ENCODE measurements at regions not wholly inside any gene's neighbourhood (a gene's known extent, or its start where the extent isn't known, plus 50 kb on each side); places are given as distances from the start of the nearest gene placed in this dataset.
A peak's percentile ranks its signal among the peaks of the same experiment; 100 is the strongest.

- Mint-ChIP-seq H3K27ac (no peak overlapping the region), H3K4me1 (no peaks in the 10 kb centered on the region), H3K4me3 (no peak overlapping the region), H3K9me3 (no peaks in the 10 kb centered on the region), H3K27me3 (ENCODE audit: low read depth) (no peaks in the 10 kb centered on the region; the same call in 1 of the 2 replicates), H3K36me3 (no peaks in the 10 kb centered on the region)
- TF ChIP-seq ZNF512 (CRISPR knock-in tag; IDR thresholded peaks at IDR 0.05; ENCODE audit: borderline replicate concordance) (no peak), ZNF121 (CRISPR knock-in tag; IDR thresholded peaks at IDR 0.05) (peak; percentile 34; the same call in 1 of the 2 replicates)
- peak; percentile 89 for ATAC-seq
- DNase-seq (ENCODE audit: low spot score) = peak; percentile 17
- ChIA-PET CTCF (interaction anchor here (1.0 to 1.7 kb wide), 3 partner anchors 13 to 48 kb away, joined by 3 to 5 read pairs (median 5); no protein-coding TSS in a partner anchor), POLR2A (interaction anchor here (0.9 kb wide), 1 partner anchor 15 kb away, joined by 3 read pairs; no protein-coding TSS in a partner anchor)
Observed at GRCh38 chr2:118269408-118270051, 181.3 kb downstream of the INSIG2 start.

- ChIA-PET CTCF (no interaction called here), POLR2A (no interaction called here)
- Mint-ChIP-seq H3K27me3 (ENCODE audit: low read depth) (no peaks in the 10 kb centered on the region; the same call in 1 of the 2 replicates), H3K27ac (no peak overlapping the region), H3K9me3 (no peaks in the 10 kb centered on the region), H3K4me1 (no peaks in the 10 kb centered on the region), H3K4me3 (no peak overlapping the region), H3K36me3 (no peaks in the 10 kb centered on the region)
- DNase-seq (ENCODE audit: low spot score) (no peak), ATAC-seq (no peak)
- no peak for TF ChIP-seq MXD4 (CRISPR knock-in tag; IDR thresholded peaks at IDR 0.05; ENCODE audit: borderline replicate concordance)
- no peak for TF ChIP-seq NFATC4 (CRISPR knock-in tag; IDR thresholded peaks at IDR 0.05)
- no peak for TF ChIP-seq MYBL2 (CRISPR knock-in tag; IDR thresholded peaks at IDR 0.05)
- TF ChIP-seq KAT7 (CRISPR knock-in tag; IDR thresholded peaks at IDR 0.05; ENCODE audit: borderline replicate concordance) = no peak
- TF ChIP-seq E2F1 (CRISPR knock-in tag; IDR thresholded peaks at IDR 0.05) = no peak
- no peak for TF ChIP-seq IRF1 (CRISPR knock-in tag; IDR thresholded peaks at IDR 0.05)
- no peak for TF ChIP-seq ELF4 (CRISPR knock-in tag; IDR thresholded peaks at IDR 0.05; ENCODE audit: low read depth)
- no peak for TF ChIP-seq FOXK1 (CRISPR knock-in tag; IDR thresholded peaks at IDR 0.05)
- no peak for TF ChIP-seq MLX (CRISPR knock-in tag; IDR thresholded peaks at IDR 0.05)
- TF ChIP-seq NFE2L1 (CRISPR knock-in tag; IDR thresholded peaks at IDR 0.05) = no peak
- no peak for TF ChIP-seq NR2C2 (CRISPR knock-in tag; IDR thresholded peaks at IDR 0.05)
- TF ChIP-seq ZNF121 (CRISPR knock-in tag; IDR thresholded peaks at IDR 0.05) = no peak
- no peak for TF ChIP-seq FOXP1 (CRISPR knock-in tag; IDR thresholded peaks at IDR 0.05; ENCODE audit: borderline replicate concordance)
Observed at GRCh38 chr2:118268268-118268667, 180.0 kb downstream of the INSIG2 start.

- Mint-ChIP-seq H3K27ac (no peak overlapping the region), H3K4me3 (no peak overlapping the region), H3K27me3 (ENCODE audit: low read depth) (no peaks in the 10 kb centered on the region; the same call in 1 of the 2 replicates), H3K4me1 (no peaks in the 10 kb centered on the region), H3K36me3 (no peaks in the 10 kb centered on the region), H3K9me3 (no peaks in the 10 kb centered on the region)
- CTCF ChIA-PET = no interaction called here
- ATAC-seq (no peak), DNase-seq (ENCODE audit: low spot score) (no peak)
- POLR2A ChIA-PET = no interaction called here
- TF ChIP-seq ETV6 (CRISPR knock-in tag; IDR thresholded peaks at IDR 0.05) = no peak
- no peak for TF ChIP-seq MXD4 (CRISPR knock-in tag; IDR thresholded peaks at IDR 0.05; ENCODE audit: borderline replicate concordance)
- no peak for TF ChIP-seq NR3C1 (CRISPR knock-in tag; conservative IDR thresholded peaks at IDR 0.05; ENCODE audit: low read depth)
- no peak for TF ChIP-seq ARID4B (CRISPR knock-in tag; IDR thresholded peaks at IDR 0.05; ENCODE audit: borderline replicate concordance)
- no peak for TF ChIP-seq ZNF425 (CRISPR knock-in tag; conservative IDR thresholded peaks at IDR 0.05)
- TF ChIP-seq IRF1 (CRISPR knock-in tag; IDR thresholded peaks at IDR 0.05) = no peak
Observed at GRCh38 chr2:118265873-118266455, 177.7 kb downstream of the INSIG2 start.

All from WTC11 (cell line).